ENCODE measurements at regions not wholly inside any gene's neighbourhood (a gene's known extent, or its start where the extent isn't known, plus 50 kb on each side); places are given as distances from the start of the nearest gene placed in this dataset.

GRCh38 chr3:56980243-56980642 is 80.2 kb upstream of the SPATA12 start (continued):
- TF ChIP-seq PRDM15 (CRISPR knock-in tag; IDR thresholded peaks at IDR 0.05): no peak
- TF ChIP-seq SMAD3 (CRISPR knock-in tag; IDR thresholded peaks at IDR 0.05; ENCODE audit: borderline replicate concordance): no peak
- no peak for TF ChIP-seq RELA (CRISPR knock-in tag; IDR thresholded peaks at IDR 0.05; ENCODE audit: borderline replicate concordance)
- no peak for TF ChIP-seq ZBTB21 (CRISPR knock-in tag; IDR thresholded peaks at IDR 0.05; ENCODE audit: borderline replicate concordance)

- ATAC-seq (no peak), DNase-seq (ENCODE audit: low spot score) (no peak)
- Mint-ChIP-seq H3K27me3 (ENCODE audit: low read depth) (no peaks in the 10 kb centered on the region), H3K9me3 (no peaks in the 10 kb centered on the region; the same call in 1 of the 2 replicates), H3K4me1 (peaks cover 2% of the 10 kb centered on the region), H3K36me3 (no peaks in the 10 kb centered on the region), H3K27ac (no peak overlapping the region), H3K4me3 (no peak overlapping the region)
- CTCF ChIA-PET: interaction anchor here (2.2 kb wide), 1 partner anchor 9 kb away, joined by 14 read pairs; no protein-coding TSS in a partner anchor
- no peak for TF ChIP-seq EMX1 (CRISPR knock-in tag; IDR thresholded peaks at IDR 0.05)
- TF ChIP-seq ARID4B (CRISPR knock-in tag; IDR thresholded peaks at IDR 0.05; ENCODE audit: borderline replicate concordance): no peak
- no peak for TF ChIP-seq GTF2I (CRISPR knock-in tag; conservative IDR thresholded peaks at IDR 0.05)
- no peak for TF ChIP-seq CREB1 (CRISPR knock-in tag; IDR thresholded peaks at IDR 0.05)
- TF ChIP-seq ZNF121 (CRISPR knock-in tag; IDR thresholded peaks at IDR 0.05): no peak
- TF ChIP-seq E2F5 (CRISPR knock-in tag; IDR thresholded peaks at IDR 0.05): no peak
- no peak for TF ChIP-seq GABPB1 (CRISPR knock-in tag; IDR thresholded peaks at IDR 0.05)
- no peak for TF ChIP-seq JUN (CRISPR knock-in tag; IDR thresholded peaks at IDR 0.05)
- POLR2A ChIA-PET: no interaction called here
Measured at GRCh38 chr3:56979791-56980190, 80.7 kb upstream of the SPATA12 start.

GRCh38 chr3:56977561-56977889 is 82.9 kb upstream of the SPATA12 start:
- no peaks in the 10 kb centered on the region; the same call in 1 of the 2 replicates for H3K36me3 Mint-ChIP-seq
- POLR2A ChIA-PET: no interaction called here
- H3K27me3 Mint-ChIP-seq (ENCODE audit: low read depth): no peaks in the 10 kb centered on the region
- TF ChIP-seq ZNF396 (CRISPR knock-in tag; IDR thresholded peaks at IDR 0.05; ENCODE audit: borderline replicate concordance) (no peak), ZNF219 (CRISPR knock-in tag; IDR thresholded peaks at IDR 0.05; ENCODE audit: borderline replicate concordance) (no peak), SMAD4 (CRISPR knock-in tag; IDR thresholded peaks at IDR 0.05) (no peak), ERG (CRISPR knock-in tag; IDR thresholded peaks at IDR 0.05) (no peak), E2F1 (CRISPR knock-in tag; IDR thresholded peaks at IDR 0.05) (no peak), CTCF (IDR thresholded peaks at IDR 0.05) (no peak), ZNF281 (CRISPR knock-in tag; IDR thresholded peaks at IDR 0.05) (no peak)

More at GRCh38 chr3:56977561-56977889, 82.9 kb upstream of the SPATA12 start:
- CTCF ChIA-PET: interaction anchor here (0.9 to 1.4 kb wide), 3 partner anchors 11 to 176 kb away, joined by 3 to 6 read pairs (median 5); partner anchors contain the start of gene ARHGEF3
- no peak overlapping the region for H3K4me3 Mint-ChIP-seq
- H3K9me3 Mint-ChIP-seq: peaks cover 3% of the 10 kb centered on the region
- ATAC-seq: no peak
- H3K27ac Mint-ChIP-seq: no peak overlapping the region
- no peak for DNase-seq (ENCODE audit: low spot score)
- H3K4me1 Mint-ChIP-seq: peaks cover 8% of the 10 kb centered on the region
